Activated gamma-delta T cell (primary cell): ENCODE measurements at regions not wholly inside any gene's neighbourhood (a gene's known extent, or its start where the extent isn't known, plus 50 kb on each side); places are given as distances from the start of the nearest gene placed in this dataset.
"Not testable (repeated sequence)": the region's sequence is repeated elsewhere in the genome, so short reads cannot be mapped to it uniquely, and the experiment has no call there.

Experiments
- DNase-seq: peaks from one replicate; lab custom pipeline; 2025; lab: John Stamatoyannopoulos, UW

- DNase-seq: no peak
Observed at GRCh38 chr5:29051509-29051908, 2013.1 kb upstream of the CDH9 start.

GRCh38 chr5:29042152-29042551 lies 2003.8 kb upstream of the CDH9 start:
- no peak for DNase-seq

DNA sequence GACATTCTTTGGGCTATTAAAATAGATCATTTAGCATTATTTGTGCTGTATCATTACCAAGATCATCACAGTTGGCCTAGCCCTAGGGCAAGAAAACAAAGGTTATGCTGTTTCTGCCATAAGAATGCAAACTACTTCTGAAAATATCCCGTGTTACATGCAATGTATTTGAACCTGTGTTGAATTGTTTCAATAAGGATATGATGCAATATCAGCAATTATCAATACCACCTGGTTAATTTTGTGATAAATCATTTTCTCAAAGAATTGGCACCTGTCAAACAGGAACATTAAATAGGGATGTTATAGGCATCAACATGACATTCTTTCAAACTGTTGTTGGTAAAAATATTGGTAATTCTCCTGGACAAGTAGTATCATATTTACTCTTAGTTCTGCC lies 2002.0 kb upstream of the CDH9 start:
- DNase-seq: no peak

GRCh38 chr5:29039994-29040393 lies 2001.6 kb upstream of the CDH9 start:
- DNase-seq: no peak

GRCh38 chr5:29037716-29038115 lies 1999.3 kb upstream of the CDH9 start:
- no peak for DNase-seq

DNA sequence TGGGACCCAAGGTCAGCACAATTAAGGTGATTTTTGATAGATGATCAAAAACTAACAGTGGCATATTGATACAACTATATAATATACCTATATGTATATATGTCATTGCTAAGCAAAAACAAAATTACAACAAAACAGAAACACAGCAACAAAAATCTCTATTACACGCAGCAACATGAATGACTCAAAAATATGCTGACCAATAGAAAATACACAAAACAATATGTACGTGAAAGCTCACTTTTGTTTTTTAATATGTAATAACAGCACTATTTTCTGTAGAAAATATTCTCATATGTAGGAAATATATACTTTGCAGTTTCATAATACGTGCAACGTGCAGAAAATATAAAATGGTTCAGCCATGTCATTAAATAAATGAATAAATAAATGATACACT lies 1985.7 kb upstream of the CDH9 start:
- no peak for DNase-seq

- DNase-seq: no peak
Observed at GRCh38 chr5:29023541-29023940, 1985.2 kb upstream of the CDH9 start.

DNA sequence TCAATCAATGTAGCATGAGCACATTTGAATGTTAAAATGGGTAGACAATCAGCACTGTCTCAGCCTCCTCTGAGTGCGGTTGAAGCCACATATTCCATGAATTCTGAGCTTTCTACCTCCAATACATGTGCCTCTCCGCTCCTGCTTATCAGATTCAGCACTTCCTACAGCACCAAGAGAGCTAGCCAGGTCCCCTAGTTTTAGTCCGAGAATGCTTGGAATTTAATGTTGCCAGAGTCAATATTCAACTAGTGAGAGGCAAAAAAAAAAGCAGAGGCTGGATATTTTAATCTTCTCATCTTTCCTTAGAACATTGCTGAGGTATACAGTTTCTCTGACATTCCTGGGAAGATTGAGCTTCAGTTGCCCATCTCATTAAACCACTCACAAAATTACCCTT lies 1979.1 kb upstream of the CDH9 start:
- no peak for DNase-seq

- DNase-seq: no peak
Observed at GRCh38 chr5:29016067-29016466, 1977.7 kb upstream of the CDH9 start.

- DNase-seq: no peak
Observed at GRCh38 chr5:29015523-29015922, 1977.1 kb upstream of the CDH9 start.

DNA sequence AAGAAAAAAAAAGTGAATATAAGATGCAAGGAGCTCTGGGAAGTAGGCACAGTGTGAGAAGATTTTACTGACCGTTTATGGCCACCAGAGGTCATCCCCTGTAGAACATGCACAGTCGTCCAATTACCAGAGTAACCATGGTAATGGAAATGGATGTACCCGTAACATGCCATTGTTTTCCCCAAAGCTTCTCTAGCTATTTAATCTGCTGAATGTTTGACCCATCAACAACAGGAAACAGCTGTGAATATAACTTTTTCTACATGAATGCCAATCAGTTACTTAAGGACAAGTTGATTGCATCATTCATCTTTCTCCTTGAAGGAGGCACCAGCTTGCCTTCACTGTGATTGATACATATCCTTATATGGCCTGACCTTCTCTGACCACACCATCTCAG lies 1967.0 kb upstream of the CDH9 start:
- DNase-seq: no peak

DNA sequence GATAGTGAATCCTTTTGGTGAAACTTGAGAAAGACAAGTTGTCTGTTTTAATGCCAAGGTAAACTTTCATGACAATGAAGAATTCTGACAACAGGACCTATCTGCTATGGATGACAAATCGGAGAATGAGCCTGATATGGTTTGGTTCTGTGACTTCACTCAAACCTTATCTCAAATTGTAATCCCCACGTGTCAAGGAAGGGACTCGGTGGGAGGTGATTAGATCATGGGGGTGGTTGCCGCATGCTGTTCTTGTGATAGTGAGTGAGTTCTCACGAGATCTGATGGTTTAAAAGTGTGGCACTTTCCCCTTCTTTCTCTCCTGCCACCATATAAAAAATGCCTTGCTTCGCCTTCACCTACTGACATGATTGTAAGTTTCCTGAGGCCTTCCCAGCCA lies 1964.1 kb upstream of the CDH9 start:
- DNase-seq: no peak

- no peak for DNase-seq
Observed at GRCh38 chr5:29001666-29002065, 1963.3 kb upstream of the CDH9 start.

DNA sequence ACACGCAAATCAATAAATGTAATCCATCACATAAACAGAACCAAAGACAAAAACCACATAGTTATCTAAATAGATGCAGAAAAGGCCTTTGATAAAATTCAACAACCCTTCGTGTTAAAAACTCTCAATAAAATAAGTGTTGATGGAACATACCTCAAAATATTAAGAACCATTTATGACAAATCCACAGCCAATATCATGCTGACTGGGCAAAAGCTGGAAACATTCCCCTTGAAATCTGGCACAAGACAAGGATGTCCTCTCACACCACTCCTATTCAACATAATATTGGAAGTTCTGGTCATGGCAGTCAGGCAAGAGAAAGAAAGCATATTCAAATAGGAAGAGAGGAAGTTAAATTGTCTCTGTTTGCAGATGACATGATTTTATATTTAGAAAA lies 1946.3 kb upstream of the CDH9 start:
- no peak for DNase-seq

DNA sequence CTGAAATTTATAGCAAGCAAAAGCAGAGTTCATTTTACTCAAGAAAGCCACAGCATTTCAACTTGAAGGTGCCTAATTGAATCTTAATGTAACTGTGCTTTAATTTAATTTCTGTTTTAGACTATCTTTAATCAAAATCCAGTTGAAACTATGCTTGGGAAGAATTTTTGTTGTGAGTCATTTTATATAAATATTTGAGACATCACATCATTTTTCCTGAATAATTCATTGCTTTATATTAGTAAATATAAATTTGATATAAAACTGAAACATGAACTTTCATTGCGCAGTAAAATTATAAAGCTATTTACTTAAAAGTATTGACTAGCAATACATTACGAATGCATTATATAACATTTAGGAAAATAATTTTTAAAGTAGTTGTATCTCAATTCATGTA lies 1937.1 kb upstream of the CDH9 start:
- DNase-seq: no peak

DNA sequence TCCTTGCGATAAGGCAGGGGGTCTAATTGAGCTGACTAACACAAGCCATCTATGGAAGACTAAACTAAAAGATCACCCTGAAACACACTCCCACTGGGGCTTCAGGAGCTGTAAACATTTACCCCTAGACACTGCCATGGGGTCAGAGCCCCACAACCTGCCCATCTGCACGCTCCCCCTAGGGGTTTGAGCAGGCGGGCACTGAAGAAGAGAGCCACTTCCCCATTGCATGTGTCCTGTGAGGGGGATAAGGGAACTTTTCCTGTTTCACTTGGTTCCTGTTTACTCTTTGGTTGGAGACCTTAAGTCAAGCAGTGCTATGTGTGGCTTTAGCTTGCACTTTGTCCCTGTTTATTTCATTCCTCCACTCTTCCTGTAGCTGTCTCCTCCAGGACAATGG lies 1929.5 kb upstream of the CDH9 start:
- no peak for DNase-seq

GRCh38 chr5:28961816-28962215 lies 1923.4 kb upstream of the CDH9 start:
- no peak for DNase-seq

GRCh38 chr5:28958581-28958980 lies 1920.2 kb upstream of the CDH9 start:
- DNase-seq: no peak

DNA sequence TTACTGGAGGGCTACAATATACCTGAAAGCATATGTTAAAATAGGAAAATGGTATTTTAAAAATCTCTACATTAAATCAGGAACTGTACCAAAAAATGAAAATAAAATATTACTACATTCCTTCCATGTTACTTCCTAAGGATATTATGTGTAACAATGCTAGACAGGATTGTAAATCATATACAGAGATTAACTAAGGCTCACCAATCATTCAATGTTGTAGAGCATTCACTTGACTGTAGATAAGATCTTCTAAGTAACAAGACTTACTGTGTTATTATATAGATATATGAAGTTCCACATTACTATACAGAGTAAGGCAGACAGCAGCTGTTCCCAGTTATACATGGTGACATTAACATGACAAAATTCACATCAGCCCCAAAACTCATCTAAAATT lies 1919.1 kb upstream of the CDH9 start:
- DNase-seq: no peak

DNA sequence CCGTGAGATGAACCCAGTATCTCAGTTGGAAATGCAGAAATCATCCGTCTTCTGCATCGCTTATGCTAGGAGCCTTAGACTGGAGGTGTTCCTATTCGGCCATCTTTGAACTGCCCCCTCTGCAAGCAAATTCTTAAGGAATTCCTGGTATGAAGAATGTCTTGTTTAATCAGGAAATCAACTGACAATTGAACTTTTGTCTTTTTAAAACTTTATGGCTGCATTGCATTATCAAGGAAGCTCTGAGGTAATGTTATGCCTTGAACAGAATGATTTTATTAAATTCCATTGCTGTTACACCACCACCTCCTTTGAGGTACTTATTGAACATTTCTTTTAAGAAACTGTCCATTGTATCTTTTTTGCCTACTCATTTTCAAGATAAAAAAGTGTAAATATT lies 1915.7 kb upstream of the CDH9 start:
- DNase-seq: no peak

DNA sequence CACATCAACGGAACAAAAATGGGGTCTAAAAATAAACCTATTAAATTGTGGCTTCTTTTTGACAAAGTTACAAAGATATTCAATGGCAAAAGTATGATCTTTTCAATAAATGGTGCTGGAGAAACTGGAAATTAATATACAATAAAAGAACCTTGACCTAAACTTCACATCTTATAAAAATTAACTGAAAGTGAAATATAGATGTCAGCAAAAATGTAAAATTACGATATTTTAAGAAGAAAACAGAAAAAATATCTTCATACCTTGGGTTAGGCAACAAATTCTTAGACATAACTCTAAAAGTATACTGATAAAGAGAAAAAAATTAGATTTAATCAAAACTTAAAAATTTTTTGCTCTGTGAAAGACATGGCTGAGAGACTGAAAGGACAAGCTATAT lies 1909.5 kb upstream of the CDH9 start:
- no peak for DNase-seq

GRCh38 chr5:28945859-28946258 lies 1907.5 kb upstream of the CDH9 start:
- DNase-seq: no peak

DNA sequence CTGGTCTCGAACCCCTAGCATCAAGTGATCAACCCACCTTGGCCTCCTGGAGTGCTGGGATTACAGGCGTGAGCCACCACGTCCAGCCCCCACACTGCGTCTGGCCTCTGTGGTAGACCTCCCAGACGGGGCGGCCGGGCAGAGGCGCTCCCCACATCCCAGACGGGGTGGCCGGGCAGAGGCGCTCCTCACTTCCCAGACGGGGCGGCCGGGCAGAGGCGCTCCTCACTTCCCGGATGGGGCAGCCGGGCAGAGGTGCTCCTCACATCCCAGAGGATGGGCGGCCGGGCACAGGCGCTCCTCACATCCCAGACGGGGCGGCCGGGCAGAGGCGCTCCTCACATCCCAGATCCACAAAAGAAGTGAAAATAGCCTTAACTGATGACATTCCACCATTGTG lies 1891.0 kb upstream of the CDH9 start:
- not testable (repeated sequence) for DNase-seq

- DNase-seq: not testable (repeated sequence)
Observed at GRCh38 chr5:28928327-28928790, 1890.0 kb upstream of the CDH9 start.
